Neutrophil (primary cell): ENCODE measurements at regions not wholly inside any gene's neighbourhood (a gene's known extent, or its start where the extent isn't known, plus 50 kb on each side); places are given as distances from the start of the nearest gene placed in this dataset.

Experiments used
- H3K27ac ChIP-seq: fragments of 200-600 bp; sonication (generic); 2 replicates; pipeline ENCODE4 v1.5.1; 2016; ENCODE audit warnings: mild to moderate bottlenecking, moderate library complexity
- H3K27me3 ChIP-seq: fragments of 200-600 bp; sonication (generic); 2 replicates; pipeline ENCODE4 v1.6.0; 2016; ENCODE audit warnings: mild to moderate bottlenecking
- H3K36me3 ChIP-seq: fragments of 200-600 bp; sonication (generic); 2 replicates; pipeline ENCODE4 v1.5.1; 2017
- H3K4me1 ChIP-seq, 2 experiments: fragments of 200-600 bp in 1 of 2; sonication (generic) in 1 of 2; 1 replicate in 1 of 2; 2 replicates in 1 of 2; pipeline versions ENCODE4 v1.5.1 to v1.6.1; 2013 to 2016; ENCODE audit warnings: low read depth in 1 of 2, low read length in 1 of 2, mild to moderate bottlenecking in 1 of 2, moderate library complexity in 1 of 2; ENCODE audit not compliant: control insufficient read depth in 1 of 2, insufficient read depth in 1 of 2
- H3K4me3 ChIP-seq, 2 experiments: fragments of 200-600 bp in 1 of 2; sonication (generic) in 1 of 2; 1 replicate in 1 of 2; 2 replicates in 1 of 2; pipeline ENCODE4 v1.5.1; 2013 to 2016; ENCODE audit warnings: low read depth in 1 of 2, low read length in 1 of 2, mild to moderate bottlenecking in 1 of 2, moderate library complexity in 1 of 2
- H3K9me3 ChIP-seq: fragments of 200-600 bp; sonication (generic); 2 replicates; pipeline ENCODE4 v1.5.1; 2016
- CTCF ChIP-seq: fragments of 200-600 bp; sonication (generic); IDR thresholded peaks from 2 replicates; pipeline ENCODE4 v1.5.1; 2016; ENCODE audit warnings: antibody characterized with exemption

- no peak for TF ChIP-seq CTCF
- H3K27ac ChIP-seq: no peak overlapping the region
- no peaks in the 10 kb centered on the region for H3K9me3 ChIP-seq
- H3K36me3 ChIP-seq: no peaks in the 10 kb centered on the region
- H3K27me3 ChIP-seq: no peaks in the 10 kb centered on the region
- H3K4me1 ChIP-seq: no peaks in the 10 kb centered on the region
- H3K4me3 ChIP-seq: no peak overlapping the region
Observed at GRCh38 chr11:121887976-121888557, 227.9 kb downstream of the BLID start.

GRCh38 chr11:121887569-121887968, 228.4 kb downstream of the BLID start:
- no peak for TF ChIP-seq CTCF
- no peaks in the 10 kb centered on the region for H3K36me3 ChIP-seq
- H3K27ac ChIP-seq: no peak overlapping the region
- no peaks in the 10 kb centered on the region for H3K27me3 ChIP-seq
- no peak overlapping the region for H3K4me3 ChIP-seq
- H3K4me1 ChIP-seq: no peaks in the 10 kb centered on the region
- H3K9me3 ChIP-seq: no peaks in the 10 kb centered on the region

GRCh38 chr11:121886996-121887395, 229.0 kb downstream of the BLID start:
- TF ChIP-seq CTCF: no peak
- no peaks in the 10 kb centered on the region for H3K4me1 ChIP-seq
- H3K36me3 ChIP-seq: no peaks in the 10 kb centered on the region

GRCh38 chr11:121886005-121886734, 229.8 kb downstream of the BLID start:
- H3K27me3 ChIP-seq: no peaks in the 10 kb centered on the region
- no peaks in the 10 kb centered on the region for H3K4me1 ChIP-seq
- no peaks in the 10 kb centered on the region for H3K36me3 ChIP-seq
- no peaks in the 10 kb centered on the region for H3K9me3 ChIP-seq
- TF ChIP-seq CTCF: no peak
- H3K4me3 ChIP-seq: no peak overlapping the region
- no peak overlapping the region for H3K27ac ChIP-seq

More at GRCh38 chr11:121886996-121887395, 229.0 kb downstream of the BLID start:
- H3K9me3 ChIP-seq: no peaks in the 10 kb centered on the region
- no peak overlapping the region for H3K27ac ChIP-seq
- no peaks in the 10 kb centered on the region for H3K27me3 ChIP-seq
- no peak overlapping the region for H3K4me3 ChIP-seq

- Histone ChIP-seq H3K27ac (no peak overlapping the region), H3K27me3 (no peaks in the 10 kb centered on the region), H3K4me3 (no peak overlapping the region), H3K9me3 (no peaks in the 10 kb centered on the region), H3K4me1 (no peaks in the 10 kb centered on the region), H3K36me3 (no peaks in the 10 kb centered on the region)
- TF ChIP-seq CTCF: no peak
Observed at GRCh38 chr11:121884626-121885025, 231.4 kb downstream of the BLID start.
